A549 (cell line): ENCODE measurements at regions not wholly inside any gene's neighbourhood (a gene's known extent, or its start where the extent isn't known, plus 50 kb on each side); places are given as distances from the start of the nearest gene placed in this dataset.

Source experiments
- ATAC-seq, 2 experiments: fragments of 200-7000 bp in 1 of 2; fragments of >200 bp in 1 of 2; cut with Nextera tagmentation in 1 of 2; cut with Tn5 transposase in 1 of 2; 3 replicates each; pipeline versions ENCODE4 v1.8.0 to v1.9.1; 2018 to 2020; ENCODE audit warnings: mild to moderate bottlenecking in 1 of 2, moderate library complexity in 1 of 2
- CTCF ChIA-PET: fragments of 300-600 bp; sonication (Branson Sonifier 250); formaldehyde crosslinking; extraction: SDS; loops from one replicate; lab custom pipeline; 2021; ENCODE audit warnings: antibody characterized with exemption, inconsistent platforms; lab: Yijun Ruan, JAX
- POLR2A ChIA-PET: fragments of 350-600 bp; formaldehyde crosslinking; extraction: SDS; loops from one replicate; lab custom pipeline; 2021; ENCODE audit warnings: antibody characterized with exemption, inconsistent platforms; lab: Yijun Ruan, JAX
- DNase-seq, 2 experiments: peaks; one replicate each; pipeline versions ENCODE4 v3.0.0 to v3.0.0-alpha.2; 2011 to 2016; ENCODE audit warnings: low read depth in 1 of 2, low spot score in 1 of 2
- FAIRE-seq: peaks from 2 replicates; lab custom pipeline; 2011; peaks lifted over from hg19 to GRCh38; lab: Jason Lieb, UNC
- H3K27ac ChIP-seq, 2 experiments: fragments of >200 bp; sonication (Bioruptor Twin); formaldehyde crosslinking; 3 replicates each; pipeline ENCODE4 v1.5.1; 2016 to 2017
- H3K4me1 ChIP-seq: fragments of >200 bp; sonication (Bioruptor Twin); formaldehyde crosslinking; 3 replicates; pipeline ENCODE4 v1.6.1; 2016
- H3K4me2 ChIP-seq: fragments of >200 bp; sonication (Bioruptor Twin); formaldehyde crosslinking; 3 replicates; pipeline ENCODE4 v1.6.1; 2016
- H3K4me3 ChIP-seq: fragments of >200 bp; sonication (Bioruptor Twin); formaldehyde crosslinking; 3 replicates; pipeline ENCODE4 v1.5.1; 2016
- H3K9me3 ChIP-seq: fragments of >200 bp; sonication (Bioruptor Twin); formaldehyde crosslinking; 3 replicates; pipeline ENCODE4 v1.6.1; 2016
- ATOH8 ChIP-seq: fragments of 250-450 bp; sonication (Bioruptor Pico); IDR thresholded peaks from 2 replicates; pipeline ENCODE4 v1.5.0; 2020; ENCODE audit warnings: low read depth, mild to moderate bottlenecking, moderate library complexity
- BCL3 ChIP-seq: fragments of >200 bp; sonication (Bioruptor Twin); formaldehyde crosslinking; IDR thresholded peaks from 3 replicates; pipeline ENCODE4 v1.6.1; 2016
- CBX8 ChIP-seq: fragments of 200-600 bp; sonication (generic); IDR thresholded peaks from 2 replicates; pipeline ENCODE4 v1.6.1; 2016
- CHD2 ChIP-seq: fragments of 150-350 bp; IDR thresholded peaks from 2 replicates; pipeline ENCODE4 v1.6.1; 2014; ENCODE audit warnings: low read length; ENCODE audit not compliant: partially characterized antibody
- EP300 ChIP-seq, 2 experiments: fragments of >200 bp; sonication (Bioruptor Twin); formaldehyde crosslinking; IDR thresholded peaks; 2 replicates in 1 of 2; 3 replicates in 1 of 2; pipeline ENCODE4 v1.6.1; 2016 to 2017
- FOSB ChIP-seq: fragments of 250-450 bp; sonication (Bioruptor Pico); IDR thresholded peaks from 2 replicates; pipeline ENCODE4 v1.5.0; 2020; ENCODE audit warnings: mild to moderate bottlenecking, moderate library complexity
- HOXB5 ChIP-seq: fragments of 250-450 bp; sonication (Bioruptor Pico); IDR thresholded peaks from 2 replicates; pipeline ENCODE4 v1.5.0; 2020; ENCODE audit warnings: mild to moderate bottlenecking, moderate library complexity
- KDM1A ChIP-seq: fragments of 200-600 bp; sonication (generic); IDR thresholded peaks from 2 replicates; pipeline ENCODE4 v1.6.1; 2016; ENCODE audit warnings: low read depth, mild to moderate bottlenecking
- MAFK ChIP-seq: fragments of 450-650 bp; IDR thresholded peaks from 2 replicates; pipeline ENCODE4 v1.6.1; 2014; ENCODE audit not compliant: partially characterized antibody
- MAX ChIP-seq: IDR thresholded peaks from 2 replicates; pipeline ENCODE4 v1.6.1; 2012
- MYC ChIP-seq: IDR thresholded peaks from 2 replicates; pipeline ENCODE4 v1.6.1; 2012; ENCODE audit warnings: mild to moderate bottlenecking, inconsistent platforms, low read length, improper control_type of control experiment, borderline replicate concordance
- NFE2L2 ChIP-seq: fragments of 150-350 bp; conservative IDR thresholded peaks from 2 replicates; pipeline ENCODE4 v1.6.1; 2014; ENCODE audit warnings: low read length
- NR3C1 ChIP-seq: fragments of >200 bp; sonication (Bioruptor Twin); formaldehyde crosslinking; IDR thresholded peaks from 3 replicates; pipeline ENCODE4 v1.6.1; 2017
- PBX3 ChIP-seq: IDR thresholded peaks from 2 replicates; pipeline ENCODE4 v1.6.1; 2012
- RARB ChIP-seq: fragments of 250-450 bp; sonication (Bioruptor Pico); IDR thresholded peaks from 2 replicates; pipeline ENCODE4 v1.8.0; 2021; ENCODE audit warnings: mild to moderate bottlenecking, moderate library complexity
- RCOR1 ChIP-seq: fragments of 150-350 bp; IDR thresholded peaks from 2 replicates; pipeline ENCODE4 v1.6.1; 2014; ENCODE audit warnings: antibody characterized with exemption, low read length, low read depth
- REST ChIP-seq: fragments of 200-600 bp; sonication (generic); IDR thresholded peaks from 2 replicates; pipeline ENCODE4 v1.6.1; 2016; ENCODE audit warnings: antibody characterized with exemption, mild to moderate bottlenecking, moderate library complexity
- RNF2 ChIP-seq: fragments of 200-600 bp; sonication (generic); IDR thresholded peaks from 2 replicates; pipeline ENCODE4 v1.6.1; 2016; ENCODE audit warnings: low read depth, mild to moderate bottlenecking, antibody characterized with exemption, moderate library complexity, borderline replicate concordance
- ZC3H11A ChIP-seq: fragments of 450-650 bp; IDR thresholded peaks from 2 replicates; pipeline ENCODE4 v1.6.1; 2014; ENCODE audit warnings: antibody characterized with exemption, mild to moderate bottlenecking
- ZFP36 ChIP-seq: fragments of 450-650 bp; IDR thresholded peaks from 2 replicates; pipeline ENCODE4 v1.6.1; 2014; ENCODE audit warnings: borderline replicate concordance; ENCODE audit not compliant: partially characterized antibody
- WGBS: methylation state at CpG from one replicate; pipeline ENCODE4 v1.1.6; 2017; ENCODE audit errors: missing lambda C conversion rate; 5-methylcytosine and 5-hydroxymethylcytosine counted together

- H3K4me2 ChIP-seq: no peak overlapping the region
- WGBS: 0% methylated on average over 1 of the region's 1 CpG
- FAIRE-seq (no peak), DNase-seq (no peak), ATAC-seq (no peak)
- ChIA-PET CTCF (no interaction called here), POLR2A (no interaction called here)
- H3K4me3 ChIP-seq: no peak overlapping the region
- H3K4me1 ChIP-seq: no peaks in the 10 kb centered on the region
- no peak overlapping the region for H3K27ac ChIP-seq
- no peaks in the 10 kb centered on the region; the same call in 2 of the 3 replicates for H3K9me3 ChIP-seq
- no peak for TF ChIP-seq EP300 (IDR thresholded peaks at IDR 0.05)
- no peak for TF ChIP-seq BCL3
- TF ChIP-seq KDM1A: no peak
- no peak for TF ChIP-seq MAFK
- TF ChIP-seq NR3C1: no peak
- no peak for TF ChIP-seq CHD2
- TF ChIP-seq CBX8: no peak
- TF ChIP-seq ZC3H11A: no peak
- no peak for TF ChIP-seq ATOH8 (CRISPR knock-in tag)
- no peak for TF ChIP-seq RCOR1
- no peak for TF ChIP-seq ZFP36
- TF ChIP-seq MYC: no peak
- TF ChIP-seq MAX: no peak
- TF ChIP-seq RNF2: no peak
- TF ChIP-seq RARB (CRISPR knock-in tag): no peak
- no peak for TF ChIP-seq FOSB (CRISPR knock-in tag)
These were observed 103.9 kb upstream of the SYT6 start for GRCh38 chr1:114257554-114257953.

GRCh38 chr1:114253900-114254299 lies 100.2 kb upstream of the SYT6 start:
- ATAC-seq (no peak), DNase-seq (no peak), FAIRE-seq (no peak)
- Histone ChIP-seq H3K27ac (no peak overlapping the region), H3K4me3 (no peak overlapping the region), H3K4me2 (no peak overlapping the region), H3K4me1 (no peaks in the 10 kb centered on the region), H3K9me3 (no peaks in the 10 kb centered on the region; the same call in 2 of the 3 replicates)
- ChIA-PET POLR2A (no interaction called here), CTCF (no interaction called here)
- WGBS: 3% methylated on average over 1 of the region's 1 CpG
- TF ChIP-seq NFE2L2: no peak
- no peak for TF ChIP-seq HOXB5
- no peak for TF ChIP-seq REST
- TF ChIP-seq PBX3: no peak
